K562 (cell line): ENCODE measurements at regions not wholly inside any gene's neighbourhood (a gene's known extent, or its start where the extent isn't known, plus 50 kb on each side); places are given as distances from the start of the nearest gene placed in this dataset.

ENCODE experiments used
- ATAC-seq: fragments of 200-7000 bp; cut with Tn5 transposase; 3 replicates; pipeline ENCODE4 v1.9.1; 2020; ENCODE audit warnings: moderate library complexity
- BruUV-seq: library from RNA; stranded (reverse); fragments of 400-500 nt; replicated peaks from 2 replicates; lab custom pipeline; 2021; lab: Mats Ljungman, UMichigan
- CTCF ChIA-PET: fragments of 300-600 bp; formaldehyde crosslinking; extraction: SDS; loops from one replicate; lab custom pipeline; 2021; ENCODE audit warnings: low intra/inter-chr PET ratio; lab: Yijun Ruan, JAX
- POLR2A ChIA-PET: fragments of 300-600, 350-650 bp; sonication (Branson Sonifier 250); formaldehyde crosslinking; extraction: SDS; loops from one replicate; lab custom pipeline; 2021; ENCODE audit warnings: antibody characterized with exemption, inconsistent platforms; lab: Yijun Ruan, JAX
- DNase-seq, 4 experiments: peaks; one replicate each; pipeline versions ENCODE4 v3.0.0 to v3.0.0-alpha.2; 2011 to 2018; ENCODE audit warnings: low spot score in 3 of 4, mixed read lengths in 3 of 4; ENCODE audit errors: extremely low read depth in 1 of 4
- FAIRE-seq: peaks from 2 replicates; lab custom pipeline; 2011; peaks lifted over from hg19 to GRCh38; lab: Jason Lieb, UNC
- H2AFZ ChIP-seq: 2 replicates; pipeline ENCODE4 v1.6.0; 2011; ENCODE audit warnings: low read depth, low read length, control low read depth, inconsistent platforms
- H3K27ac ChIP-seq: fragments of 200-600 bp; 3 replicates; pipeline ENCODE4 v1.8.0; 2011; ENCODE audit warnings: low read depth, mild to moderate bottlenecking, control low read depth, inconsistent platforms, low read length, moderate library complexity, mixed read lengths; ENCODE audit errors: extremely low read depth
- H3K27me3 ChIP-seq, 2 experiments: fragments of 300-600 bp in 1 of 2; 2 replicates in 1 of 2; 3 replicates in 1 of 2; pipeline versions ENCODE4 v1.6.0 to v1.8.0; 2011; ENCODE audit warnings: inconsistent platforms in 2 of 2, low read length in 2 of 2, mild to moderate bottlenecking in 1 of 2, mixed read lengths in 1 of 2, moderate library complexity in 1 of 2; ENCODE audit not compliant: control insufficient read depth in 2 of 2, insufficient read depth in 2 of 2
- H3K36me3 ChIP-seq: fragments of 300-600 bp; 3 replicates; pipeline ENCODE4 v1.8.0; 2011; ENCODE audit warnings: mild to moderate bottlenecking, low read length, inconsistent platforms; ENCODE audit not compliant: control insufficient read depth, insufficient read depth
- H3K4me1 ChIP-seq, 2 experiments: fragments of 200-600 bp in 1 of 2; replicated peaks in 1 of 2; 2 replicates in 1 of 2; 3 replicates in 1 of 2; pipeline versions ENCODE4 v1.5.1 to v1.8.0; 2011; ENCODE audit warnings: inconsistent platforms in 2 of 2, low read length in 2 of 2, mild to moderate bottlenecking in 1 of 2, mixed read lengths in 1 of 2, moderate library complexity in 1 of 2; ENCODE audit not compliant: control insufficient read depth in 2 of 2, insufficient read depth in 2 of 2
- H3K4me2 ChIP-seq: 2 replicates; pipeline ENCODE4 v1.6.1; 2011; ENCODE audit warnings: low read length, control low read depth, inconsistent platforms, mixed read lengths; ENCODE audit not compliant: insufficient read depth
- H3K4me3 ChIP-seq: fragments of 200-600 bp; sonication (generic), shearing (Covaris generic); 2 replicates; pipeline ENCODE4 v1.5.1; 2016; ENCODE audit warnings: control low read depth, inconsistent platforms
- H3K79me2 ChIP-seq: fragments of 200-600 bp; 3 replicates; pipeline ENCODE4 v1.8.0; 2011; ENCODE audit warnings: low read length, inconsistent platforms; ENCODE audit not compliant: control insufficient read depth, insufficient read depth
- H3K9ac ChIP-seq, 2 experiments: 2 replicates each; pipeline versions ENCODE4 v1.6.0 to v1.6.1; 2011; ENCODE audit warnings: low read depth in 2 of 2, low read length in 2 of 2, control low read depth in 1 of 2, inconsistent platforms in 1 of 2, mild to moderate bottlenecking in 1 of 2, mixed read lengths in 1 of 2; ENCODE audit not compliant: insufficient read depth in 1 of 2
- H3K9me1 ChIP-seq: one replicate; pipeline ENCODE4 v1.6.0; 2011; ENCODE audit warnings: inconsistent platforms, mild to moderate bottlenecking, low read length, moderate library complexity; ENCODE audit not compliant: control insufficient read depth, insufficient read depth
- H3K9me3 ChIP-seq: replicated peaks from 2 replicates; pipeline ENCODE4 v1.5.1; 2011; ENCODE audit warnings: low read depth, low read length, inconsistent platforms; ENCODE audit not compliant: control insufficient read depth, insufficient read depth
- H4K20me1 ChIP-seq: replicated peaks from 2 replicates; pipeline ENCODE4 v1.6.1; 2011; ENCODE audit warnings: low read length, inconsistent platforms, mixed read lengths; ENCODE audit not compliant: control insufficient read depth, insufficient read depth
- ARID3B ChIP-seq: fragments of 250-450 bp; sonication (Bioruptor Pico); IDR thresholded peaks from 2 replicates; pipeline ENCODE4 v1.4.0; 2020; ENCODE audit warnings: borderline replicate concordance
- EP400 ChIP-seq: fragments of 450-650 bp; IDR thresholded peaks from 2 replicates; pipeline ENCODE4 v1.6.1; 2017; ENCODE audit warnings: antibody characterized with exemption, mild to moderate bottlenecking, moderate library complexity
- PTBP1 ChIP-seq: fragments of 200-400 bp; formaldehyde crosslinking; IDR thresholded peaks from 2 replicates; pipeline ENCODE4 v1.6.1; 2017; ENCODE audit warnings: low read depth, low read length
- SFPQ ChIP-seq: fragments of 200-400 bp; formaldehyde crosslinking; IDR thresholded peaks from 2 replicates; pipeline ENCODE4 v1.6.1; 2017; ENCODE audit warnings: mild to moderate bottlenecking, low read depth, low read length, moderate library complexity
- TFAM ChIP-seq: fragments of 250-450 bp; sonication (Bioruptor Pico); conservative IDR thresholded peaks from 2 replicates; pipeline ENCODE4 v1.5.0; 2021; ENCODE audit warnings: mild to moderate bottlenecking, moderate library complexity
- U2AF2 ChIP-seq: fragments of 200-400 bp; formaldehyde crosslinking; optimal IDR thresholded peaks from 2 replicates; pipeline ENCODE3; 2017; ENCODE audit warnings: low read depth, mild to moderate bottlenecking, low read length
- ZNF143 ChIP-seq: sonication (generic); formaldehyde crosslinking; IDR thresholded peaks from 2 replicates; pipeline ENCODE4 v1.9.0; 2022; ENCODE audit warnings: mild to moderate bottlenecking, missing genetic modification reagents
- ZNF146 ChIP-seq: IDR thresholded peaks from one replicate; pipeline ENCODE4 v1.6.1; 2018; ENCODE audit warnings: missing compliant biosample characterization; ENCODE audit not compliant: unreplicated experiment
- ZNF764 ChIP-seq: fragments of 250-450 bp; sonication (Bioruptor Pico); IDR thresholded peaks from 2 replicates; pipeline ENCODE4 v1.4.0; 2020; ENCODE audit warnings: low read depth, mild to moderate bottlenecking, moderate library complexity
- WGBS: fragments of 100-300 bp; shearing (Covaris generic); methylation state at CpG from one replicate; pipeline ENCODE4 v1.1.6; 2016; ENCODE audit warnings: low coverage, mixed read lengths; ENCODE audit not compliant: insufficient coverage; ENCODE audit errors: missing lambda C conversion rate; 5-methylcytosine and 5-hydroxymethylcytosine counted together
- in situ Hi-C: fragments of 300-500 bp; cut with MboI; formaldehyde crosslinking; loops from 4 replicates; pipeline ENCODE4 v1.15.0; 2018; ENCODE audit warnings: inconsistent platforms, mixed read lengths
- intact Hi-C: fragments of 100-400 bp; cut with micrococcal nuclease; formaldehyde crosslinking; loops from 2 replicates; pipeline ENCODE4 v1.14.2; 2022
- TF ChIP-seq, protein P1 (sequence below): fragments of 450-650 bp; formaldehyde crosslinking; conservative IDR thresholded peaks from 2 replicates; pipeline ENCODE4 v1.4.0; 2022; ENCODE audit warnings: mild to moderate bottlenecking, missing genetic modification characterization
- TF ChIP-seq, protein P2 (sequence below): fragments of 450-650 bp; IDR thresholded peaks from 2 replicates; pipeline ENCODE4 v1.7.1; 2018; ENCODE audit warnings: mild to moderate bottlenecking, low read depth; ENCODE audit not compliant: partially characterized antibody

DNA sequence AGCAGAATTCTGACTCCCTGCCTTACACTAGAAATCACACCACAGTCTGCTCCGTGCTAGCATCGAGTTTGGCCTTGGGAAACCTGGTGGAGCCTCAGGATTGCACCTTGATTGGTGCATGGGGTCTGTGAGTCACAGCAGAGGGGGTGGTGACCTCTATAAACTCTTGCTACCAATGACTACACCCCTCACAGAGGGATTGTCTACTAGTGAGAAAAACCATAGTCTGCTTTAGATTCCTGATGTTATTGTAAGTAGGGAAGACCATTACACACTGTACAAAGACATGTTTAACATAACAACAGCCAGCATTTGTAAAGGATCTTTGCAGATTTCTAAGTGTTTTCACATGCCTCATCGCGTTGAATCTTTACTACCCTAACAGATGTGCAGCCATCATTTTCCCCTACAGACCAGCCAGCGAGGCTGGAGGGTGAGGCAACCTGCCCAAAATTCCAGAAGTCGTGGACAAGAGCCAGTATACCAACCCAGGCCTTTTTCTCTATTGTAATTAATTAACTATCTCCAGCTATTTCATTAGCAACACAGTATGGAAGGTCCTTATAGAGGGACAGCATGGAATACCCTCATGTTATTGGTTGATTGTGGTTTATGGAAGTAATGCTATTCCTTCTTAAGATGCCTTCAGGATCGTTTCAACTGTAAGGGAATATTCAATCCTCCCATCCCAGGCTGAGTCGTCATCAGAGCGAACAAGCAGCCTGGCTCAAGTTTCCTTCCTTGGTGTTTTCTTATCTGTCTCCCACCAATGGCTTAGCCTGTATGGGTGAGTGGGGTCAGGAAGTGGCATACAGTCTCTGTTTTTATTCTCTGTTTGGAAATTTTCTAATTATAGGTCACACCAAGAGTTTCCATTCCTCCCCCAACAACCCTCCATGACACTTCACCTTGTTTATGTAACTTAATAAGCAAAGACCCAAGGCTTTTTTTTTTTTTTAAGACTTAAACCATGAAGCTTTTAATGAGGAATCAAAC is 55.9 kb upstream of the KDR start:
- no peaks in the 10 kb centered on the region for H3K36me3 ChIP-seq
- FAIRE-seq (no peak), ATAC-seq (peak; percentile 51; the same call in 1 of the 3 replicates), DNase-seq (no peak)
- no peak overlapping the region for H2AFZ ChIP-seq
- H4K20me1 ChIP-seq = no peaks in the 10 kb centered on the region
- H3K27ac ChIP-seq = no peak overlapping the region
- in situ Hi-C loops = loop anchor here (5.0 to 10.0 kb wide), 2 partner anchors 136 to 553 kb away; no protein-coding TSS in a partner anchor
- POLR2A ChIA-PET = no interaction called here
- no peaks in the 10 kb centered on the region; a peak in 1 of 5 replicates for H3K27me3 ChIP-seq
- no peaks in the 10 kb centered on the region for H3K4me1 ChIP-seq
- TF ChIP-seq U2AF2 = no peak
- TF ChIP-seq, protein P1, sequence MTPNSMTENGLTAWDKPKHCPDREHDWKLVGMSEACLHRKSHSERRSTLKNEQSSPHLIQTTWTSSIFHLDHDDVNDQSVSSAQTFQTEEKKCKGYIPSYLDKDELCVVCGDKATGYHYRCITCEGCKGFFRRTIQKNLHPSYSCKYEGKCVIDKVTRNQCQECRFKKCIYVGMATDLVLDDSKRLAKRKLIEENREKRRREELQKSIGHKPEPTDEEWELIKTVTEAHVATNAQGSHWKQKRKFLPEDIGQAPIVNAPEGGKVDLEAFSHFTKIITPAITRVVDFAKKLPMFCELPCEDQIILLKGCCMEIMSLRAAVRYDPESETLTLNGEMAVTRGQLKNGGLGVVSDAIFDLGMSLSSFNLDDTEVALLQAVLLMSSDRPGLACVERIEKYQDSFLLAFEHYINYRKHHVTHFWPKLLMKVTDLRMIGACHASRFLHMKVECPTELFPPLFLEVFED (CRISPR knock-in tag) = no peak
- TF ChIP-seq EP400 = no peak
- TF ChIP-seq, protein P2, sequence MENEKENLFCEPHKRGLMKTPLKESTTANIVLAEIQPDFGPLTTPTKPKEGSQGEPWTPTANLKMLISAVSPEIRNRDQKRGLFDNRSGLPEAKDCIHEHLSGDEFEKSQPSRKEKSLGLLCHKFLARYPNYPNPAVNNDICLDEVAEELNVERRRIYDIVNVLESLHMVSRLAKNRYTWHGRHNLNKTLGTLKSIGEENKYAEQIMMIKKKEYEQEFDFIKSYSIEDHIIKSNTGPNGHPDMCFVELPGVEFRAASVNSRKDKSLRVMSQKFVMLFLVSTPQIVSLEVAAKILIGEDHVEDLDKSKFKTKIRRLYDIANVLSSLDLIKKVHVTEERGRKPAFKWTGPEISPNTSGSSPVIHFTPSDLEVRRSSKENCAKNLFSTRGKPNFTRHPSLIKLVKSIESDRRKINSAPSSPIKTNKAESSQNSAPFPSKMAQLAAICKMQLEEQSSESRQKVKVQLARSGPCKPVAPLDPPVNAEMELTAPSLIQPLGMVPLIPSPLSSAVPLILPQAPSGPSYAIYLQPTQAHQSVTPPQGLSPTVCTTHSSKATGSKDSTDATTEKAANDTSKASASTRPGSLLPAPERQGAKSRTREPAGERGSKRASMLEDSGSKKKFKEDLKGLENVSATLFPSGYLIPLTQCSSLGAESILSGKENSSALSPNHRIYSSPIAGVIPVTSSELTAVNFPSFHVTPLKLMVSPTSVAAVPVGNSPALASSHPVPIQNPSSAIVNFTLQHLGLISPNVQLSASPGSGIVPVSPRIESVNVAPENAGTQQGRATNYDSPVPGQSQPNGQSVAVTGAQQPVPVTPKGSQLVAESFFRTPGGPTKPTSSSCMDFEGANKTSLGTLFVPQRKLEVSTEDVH = no peak
- no peak for TF ChIP-seq PTBP1
- TF ChIP-seq ZNF146 (CRISPR knock-in tag) = no peak
- TF ChIP-seq ARID3B (CRISPR knock-in tag) = no peak
- no peak for TF ChIP-seq ZNF764 (CRISPR knock-in tag)
- TF ChIP-seq ZNF143 (CRISPR knock-in tag) = no peak
- no peak for TF ChIP-seq SFPQ
- TF ChIP-seq TFAM = no peak
- no peak overlapping the region for H3K4me2 ChIP-seq
- CTCF ChIA-PET = interaction anchor here (0.5 to 0.6 kb wide), 2 partner anchors 93 to 919 kb away, joined by 3 to 4 read pairs; no protein-coding TSS in a partner anchor
- no peaks in the 10 kb centered on the region for H3K9me3 ChIP-seq
- intact Hi-C loops = loop anchor here (10.0 kb wide), 1 partner anchor 363 kb away; the partner anchor contains the start of gene CLOCK
- under 1% methylated on average over 9 of the region's 9 CpGs for WGBS
- H3K4me3 ChIP-seq = no peak overlapping the region
- no peak overlapping the region for H3K9ac ChIP-seq
- no peaks in the 10 kb centered on the region for H3K9me1 ChIP-seq
- no peaks in the 10 kb centered on the region for H3K79me2 ChIP-seq
- BruUV-seq = no TSS peak
